ENCODE measurements at regions not wholly inside any gene's neighbourhood (a gene's known extent, or its start where the extent isn't known, plus 50 kb on each side); places are given as distances from the start of the nearest gene placed in this dataset.

- no peak for TF ChIP-seq RAD21 (IDR thresholded peaks at IDR 0.05; ENCODE audit: insufficient read depth, low read depth, low read length)
- no peak for TF ChIP-seq NFIC (IDR thresholded peaks at IDR 0.05; ENCODE audit: low read depth, low read length)
- TF ChIP-seq ATF7 (IDR thresholded peaks at IDR 0.05; ENCODE audit: low read depth) = no peak
- TF ChIP-seq HCFC1 (IDR thresholded peaks at IDR 0.05; ENCODE audit: low read length) = no peak
- TF ChIP-seq EZH2 (IDR thresholded peaks at IDR 0.05; ENCODE audit: borderline replicate concordance, control insufficient read depth, low read depth, low read length) = no peak
- TF ChIP-seq POLR2AphosphoS5 (IDR thresholded peaks at IDR 0.05; ENCODE audit: low read length) = no peak
- TF ChIP-seq MXI1 (IDR thresholded peaks at IDR 0.05; ENCODE audit: low read depth, low read length) = no peak
- TF ChIP-seq STAT1 (conservative IDR thresholded peaks at IDR 0.05) = no peak
- TF ChIP-seq MEF2A (IDR thresholded peaks at IDR 0.05; ENCODE audit: insufficient read depth, low read depth, low read length) = no peak
Observed at GRCh38 chr7:116315293-116315692, 105.0 kb downstream of the TES start.
